CD14-positive monocyte (primary cell): ENCODE measurements at regions not wholly inside any gene's neighbourhood (a gene's known extent, or its start where the extent isn't known, plus 50 kb on each side); places are given as distances from the start of the nearest gene placed in this dataset.

ENCODE experiments used
- DNase-seq, 3 donors: peaks; one replicate each; pipeline ENCODE4 v3.0.0-alpha.2; 2011 to 2022
- H2AFZ ChIP-seq: 2 replicates; pipeline ENCODE4 v1.6.0; 2012; ENCODE audit warnings: mild to moderate bottlenecking, low read depth, low read length, inconsistent platforms; ENCODE audit not compliant: insufficient read depth, poor library complexity, severe bottlenecking
- H3K27ac ChIP-seq, 2 donors: 1 replicate in 1 of 2; 2 replicates in 1 of 2; pipeline ENCODE4 v1.5.1; 2012 to 2013; ENCODE audit warnings: low read length in 2 of 2, control low read depth in 1 of 2, inconsistent platforms in 1 of 2, low read depth in 1 of 2, mild to moderate bottlenecking in 1 of 2
- H3K27me3 ChIP-seq, 2 donors: one replicate each; pipeline versions ENCODE4 v1.6.0 to v1.6.1; 2011 to 2013; ENCODE audit warnings: low read length in 2 of 2; ENCODE audit not compliant: control insufficient read depth in 2 of 2, insufficient read depth in 2 of 2
- H3K36me3 ChIP-seq, 2 donors: replicated peaks in 1 of 2; 1 replicate in 1 of 2; 2 replicates in 1 of 2; pipeline versions ENCODE4 v1.5.1 to v1.6.1; 2012 to 2013; ENCODE audit warnings: low read length in 2 of 2, control low read depth in 1 of 2, inconsistent platforms in 1 of 2, mild to moderate bottlenecking in 1 of 2; ENCODE audit not compliant: insufficient read depth in 2 of 2, control insufficient read depth in 1 of 2
- H3K4me1 ChIP-seq, 2 donors: 1 replicate in 1 of 2; 2 replicates in 1 of 2; pipeline versions ENCODE4 v1.5.1 to v1.6.1; 2012 to 2013; ENCODE audit warnings: low read length in 2 of 2, control low read depth in 1 of 2, inconsistent platforms in 1 of 2, mild to moderate bottlenecking in 1 of 2, moderate library complexity in 1 of 2; ENCODE audit not compliant: insufficient read depth in 2 of 2, control insufficient read depth in 1 of 2
- H3K4me2 ChIP-seq: replicated peaks from 2 replicates; pipeline ENCODE3; 2012; ENCODE audit warnings: low read length, moderate library complexity, mild to moderate bottlenecking; ENCODE audit not compliant: poor library complexity, severe bottlenecking; ENCODE audit errors: extremely low read depth
- H3K4me3 ChIP-seq, 3 experiments: fragments of 200-600 bp in 1 of 3; sonication (generic) in 1 of 3; replicated peaks in 1 of 3; 1 replicate in 2 of 3; 2 replicates in 1 of 3; pipeline ENCODE4 v1.5.1; 2011 to 2013; ENCODE audit warnings: low read length in 3 of 3, mild to moderate bottlenecking in 3 of 3, control low read depth in 2 of 3, low read depth in 2 of 3, inconsistent platforms in 1 of 3, moderate library complexity in 1 of 3
- H3K79me2 ChIP-seq: 2 replicates; pipeline ENCODE4 v1.6.0; 2012; ENCODE audit warnings: mild to moderate bottlenecking, control low read depth, inconsistent platforms, low read length, moderate library complexity; ENCODE audit not compliant: insufficient read depth
- H3K9ac ChIP-seq: 2 replicates; pipeline ENCODE4 v1.6.0; 2017; ENCODE audit warnings: low read length, mild to moderate bottlenecking; ENCODE audit not compliant: insufficient read depth, poor library complexity, severe bottlenecking
- H3K9me3 ChIP-seq, 2 donors: replicated peaks in 1 of 2; 1 replicate in 1 of 2; 2 replicates in 1 of 2; pipeline versions ENCODE4 v1.5.1 to v1.6.1; 2012 to 2013; ENCODE audit warnings: low read length in 2 of 2, control low read depth in 1 of 2; ENCODE audit not compliant: control insufficient read depth in 1 of 2, insufficient read depth in 1 of 2
- H4K20me1 ChIP-seq: 2 replicates; pipeline ENCODE4 v1.6.0; 2012; ENCODE audit warnings: mild to moderate bottlenecking, low read length, control low read depth, moderate library complexity; ENCODE audit not compliant: insufficient read depth
- H3K27ac Mint-ChIP-seq, 7 donors: one replicate each; pipeline ENCODE4 v1.8.0; 2020; ENCODE audit warnings: mild to moderate bottlenecking in 7 of 7, mixed read lengths in 7 of 7, moderate library complexity in 6 of 7, inconsistent platforms in 2 of 7
- H3K27me3 Mint-ChIP-seq, 3 donors: one replicate each; pipeline ENCODE4 v1.8.0; 2021 to 2022; ENCODE audit warnings: low read depth in 3 of 3, mild to moderate bottlenecking in 3 of 3, mixed read lengths in 3 of 3, moderate library complexity in 3 of 3, inconsistent platforms in 1 of 3
- H3K36me3 Mint-ChIP-seq, 2 donors: one replicate each; pipeline ENCODE4 v1.8.0; 2020; ENCODE audit warnings: mixed read lengths in 2 of 2, inconsistent platforms in 1 of 2, mild to moderate bottlenecking in 1 of 2
- H3K4me1 Mint-ChIP-seq: one replicate; pipeline ENCODE4 v1.8.0; 2020; ENCODE audit warnings: mild to moderate bottlenecking, mixed read lengths
- H3K4me3 Mint-ChIP-seq, 2 donors: one replicate each; pipeline ENCODE4 v1.8.0; 2020; ENCODE audit warnings: mild to moderate bottlenecking in 2 of 2, mixed read lengths in 2 of 2, moderate library complexity in 1 of 2
- H3K9me3 Mint-ChIP-seq, 7 donors: one replicate each; pipeline ENCODE4 v1.8.0; 2020 to 2022; ENCODE audit warnings: mixed read lengths in 7 of 7, mild to moderate bottlenecking in 6 of 7, moderate library complexity in 6 of 7, inconsistent platforms in 2 of 7
- CTCF ChIP-seq: fragments of 200-600 bp; IDR thresholded peaks from one replicate; pipeline ENCODE4 v1.8.0; 2022; ENCODE audit warnings: antibody characterized with exemption, mild to moderate bottlenecking
- WGBS: methylation state at CpG from one replicate; pipeline ENCODE4 v1.1.5; 2013; ENCODE audit warnings: missing lambda C conversion rate; ENCODE audit not compliant: insufficient coverage; 5-methylcytosine and 5-hydroxymethylcytosine counted together
- intact Hi-C, 2 donors: fragments of 100-400 bp; cut with micrococcal nuclease; formaldehyde crosslinking; loops; one replicate each; pipeline versions ENCODE4 v1.15.0 to v1.15.1; 2023

- no peaks in the 10 kb centered on the region for H4K20me1 ChIP-seq
- no peaks in the 10 kb centered on the region for H3K27me3 ChIP-seq
- no peak overlapping the region for H3K4me3 ChIP-seq
- H3K27ac Mint-ChIP-seq: no peak overlapping the region
- H3K4me1 ChIP-seq: no peaks in the 10 kb centered on the region
- no peak for DNase-seq
- H3K79me2 ChIP-seq: no peaks in the 10 kb centered on the region
- peaks cover 0 to 3% of the 10 kb centered on the region in 2 donors for H3K9me3 ChIP-seq
- H3K4me1 Mint-ChIP-seq: no peaks in the 10 kb centered on the region
- peaks cover 0 to 5% (median 2%) of the 10 kb centered on the region in 7 donors for H3K9me3 Mint-ChIP-seq
- no peaks in the 10 kb centered on the region for H3K27me3 Mint-ChIP-seq
- no peak overlapping the region for H3K4me3 Mint-ChIP-seq
- no peak overlapping the region for H3K9ac ChIP-seq
- WGBS: no CpG with 5 or more reads among the region's 1 CpG
- intact Hi-C loops: no loop called here
- no peak overlapping the region for H2AFZ ChIP-seq
- H3K36me3 ChIP-seq: no peaks in the 10 kb centered on the region
- no peak overlapping the region for H3K4me2 ChIP-seq
- H3K27ac ChIP-seq: no peak overlapping the region
- TF ChIP-seq CTCF: no peak
- H3K36me3 Mint-ChIP-seq: no peaks in the 10 kb centered on the region
These were observed 396.1 kb upstream of the ATP11B start for GRCh38 chr3:182397164-182397563.

GRCh38 chr3:182399978-182400737 is 393.1 kb upstream of the ATP11B start:
- no peak overlapping the region for H2AFZ ChIP-seq
- no peak overlapping the region for H3K4me2 ChIP-seq
- no peak overlapping the region for H3K4me3 ChIP-seq
- no peaks in the 10 kb centered on the region for H3K4me1 ChIP-seq
- intact Hi-C loops: no loop called here
- Mint-ChIP-seq H3K4me1 (no peaks in the 10 kb centered on the region), H3K9me3 (peaks cover 0 to 5% (median 2%) of the 10 kb centered on the region in 7 donors), H3K27ac (no peak overlapping the region), H3K36me3 (no peaks in the 10 kb centered on the region), H3K4me3 (no peak overlapping the region), H3K27me3 (no peaks in the 10 kb centered on the region)
- no peaks in the 10 kb centered on the region for H4K20me1 ChIP-seq
- H3K9ac ChIP-seq: no peak overlapping the region
- peaks cover 0 to 3% of the 10 kb centered on the region in 2 donors for H3K9me3 ChIP-seq
- DNase-seq: no peak
- H3K36me3 ChIP-seq: no peaks in the 10 kb centered on the region
- no peaks in the 10 kb centered on the region for H3K27me3 ChIP-seq
- WGBS: 70% methylated on average over 6 of the region's 11 CpGs
- TF ChIP-seq CTCF: no peak
- no peaks in the 10 kb centered on the region for H3K79me2 ChIP-seq
- no peak overlapping the region for H3K27ac ChIP-seq
